Loucy (cell line): ENCODE measurements at regions not wholly inside any gene's neighbourhood (a gene's known extent, or its start where the extent isn't known, plus 50 kb on each side); places are given as distances from the start of the nearest gene placed in this dataset.

Experiments used
- H2AFZ ChIP-seq: fragments of 200-600 bp; sonication (generic); 2 replicates; pipeline ENCODE4 v1.6.0; 2016; ENCODE audit warnings: antibody characterized with exemption, mild to moderate bottlenecking, low read length, moderate library complexity
- H3F3A ChIP-seq: fragments of 200-600 bp; 2 replicates; pipeline ENCODE4 v1.6.0; 2016; ENCODE audit warnings: antibody characterized with exemption, low read depth, mild to moderate bottlenecking
- H3K27me3 ChIP-seq: fragments of 200-600 bp; sonication (generic); 2 replicates; pipeline ENCODE4 v1.6.1; 2014; ENCODE audit warnings: low read length, mild to moderate bottlenecking; ENCODE audit not compliant: insufficient read depth, poor library complexity, severe bottlenecking
- H3K36me3 ChIP-seq: fragments of 200-600 bp; sonication (generic); 2 replicates; pipeline ENCODE4 v1.6.1; 2016; ENCODE audit warnings: low read length; ENCODE audit not compliant: insufficient read depth
- H3K4me1 ChIP-seq: fragments of 200-600 bp; sonication (generic); 2 replicates; pipeline ENCODE4 v1.5.1; 2014; ENCODE audit warnings: low read length, mild to moderate bottlenecking; ENCODE audit not compliant: insufficient read depth, poor library complexity, severe bottlenecking
- H3K4me2 ChIP-seq: fragments of 200-600 bp; sonication (generic); 2 replicates; pipeline ENCODE4 v1.6.0; 2014; ENCODE audit warnings: antibody characterized with exemption, low read length, low read depth, mild to moderate bottlenecking; ENCODE audit not compliant: poor library complexity, severe bottlenecking
- H3K4me3 ChIP-seq: fragments of 200-600 bp; sonication (generic); 2 replicates; pipeline ENCODE4 v1.5.1; 2014; ENCODE audit warnings: low read length, mild to moderate bottlenecking, mixed read lengths; ENCODE audit not compliant: poor library complexity, severe bottlenecking
- H3K79me2 ChIP-seq: fragments of 200-600 bp; sonication (generic); 2 replicates; pipeline ENCODE4 v1.6.1; 2014; ENCODE audit warnings: low read length; ENCODE audit not compliant: insufficient read depth
- H3K9ac ChIP-seq: fragments of 200-600 bp; sonication (generic); 2 replicates; pipeline ENCODE4 v1.6.0; 2014; ENCODE audit warnings: mild to moderate bottlenecking, low read depth, low read length, moderate library complexity; ENCODE audit not compliant: poor library complexity, severe bottlenecking
- H3K9me2 ChIP-seq: fragments of 200-600 bp; sonication (generic); replicated peaks from 2 replicates; pipeline ENCODE4 v1.6.1; 2016; ENCODE audit warnings: low read depth, low read length, mixed read lengths
- H3K9me3 ChIP-seq: fragments of 200-600 bp; sonication (generic); 2 replicates; pipeline ENCODE4 v1.6.1; 2014; ENCODE audit warnings: mild to moderate bottlenecking, antibody characterized with exemption, low read length, low read depth; ENCODE audit not compliant: insufficient read depth
- H4K20me1 ChIP-seq: fragments of 200-600 bp; sonication (generic); 2 replicates; pipeline ENCODE4 v1.6.0; 2014; ENCODE audit warnings: antibody characterized with exemption, low read length, mild to moderate bottlenecking; ENCODE audit not compliant: insufficient read depth, poor library complexity, severe bottlenecking
- CTCF ChIP-seq: fragments of 200-600 bp; sonication (generic); conservative IDR thresholded peaks from 2 replicates; pipeline ENCODE4 v1.5.1; 2014; ENCODE audit warnings: mild to moderate bottlenecking, antibody characterized with exemption, low read length
- EZH2phosphoT487 ChIP-seq: fragments of 200-600 bp; IDR thresholded peaks from 2 replicates; pipeline ENCODE4 v1.6.1; 2018; ENCODE audit warnings: antibody characterized with exemption, mild to moderate bottlenecking, moderate library complexity, borderline replicate concordance

GRCh38 chr6:11902527-11902926, 109.6 kb upstream of the HIVEP1 start:
- H3F3A ChIP-seq: 0 out of 2 replicates have a peak, but pooled peaks cover 3% of the 10 kb centered on the region
- H3K27me3 ChIP-seq: no peaks in the 10 kb centered on the region
- no peaks in the 10 kb centered on the region for H3K79me2 ChIP-seq
- peaks cover 22% of the 10 kb centered on the region for H3K4me1 ChIP-seq
- no peaks in the 10 kb centered on the region; the same call in 1 of the 2 replicates for H3K9me3 ChIP-seq
- H2AFZ ChIP-seq: no peak overlapping the region
- H3K4me2 ChIP-seq: peak overlapping the region; percentile 86
- no peaks in the 10 kb centered on the region for H4K20me1 ChIP-seq
- H3K36me3 ChIP-seq: no peaks in the 10 kb centered on the region
- no peak overlapping the region for H3K4me3 ChIP-seq
- H3K9me2 ChIP-seq: no peaks in the 10 kb centered on the region
- H3K9ac ChIP-seq: no peak overlapping the region
- no peak for TF ChIP-seq EZH2phosphoT487
- no peak for TF ChIP-seq CTCF

- peak overlapping the region; percentile 86 for H3K4me2 ChIP-seq
- peak overlapping the region; percentile 61 for H2AFZ ChIP-seq
Observed at GRCh38 chr6:11900662-11901598, 111.2 kb upstream of the HIVEP1 start.

GRCh38 chr6:11899645-11900044, 112.5 kb upstream of the HIVEP1 start:
- Histone ChIP-seq H3K79me2 (no peaks in the 10 kb centered on the region), H3F3A (0 out of 2 replicates have a peak, but pooled peaks cover 3% of the 10 kb centered on the region), H3K4me3 (no peak overlapping the region), H3K9me2 (no peaks in the 10 kb centered on the region), H3K9me3 (no peaks in the 10 kb centered on the region), H3K4me2 (no peak overlapping the region), H4K20me1 (no peaks in the 10 kb centered on the region), H3K4me1 (peaks cover 22% of the 10 kb centered on the region), H3K27me3 (no peaks in the 10 kb centered on the region), H3K9ac (no peak overlapping the region), H2AFZ (no peak overlapping the region), H3K36me3 (no peaks in the 10 kb centered on the region)
- TF ChIP-seq CTCF: no peak
- no peak for TF ChIP-seq EZH2phosphoT487

More at GRCh38 chr6:11900662-11901598, 111.2 kb upstream of the HIVEP1 start:
- Histone ChIP-seq H3K9me2 (no peaks in the 10 kb centered on the region), H3K27me3 (no peaks in the 10 kb centered on the region), H3K9ac (peak overlapping the region; percentile 57), H3F3A (0 out of 2 replicates have a peak, but pooled peaks cover 3% of the 10 kb centered on the region), H3K36me3 (no peaks in the 10 kb centered on the region), H3K79me2 (no peaks in the 10 kb centered on the region), H3K4me1 (peaks cover 22% of the 10 kb centered on the region), H3K9me3 (no peaks in the 10 kb centered on the region), H3K4me3 (peak overlapping the region; percentile 66), H4K20me1 (no peaks in the 10 kb centered on the region)
- no peak for TF ChIP-seq CTCF
